Retina (tissue), 1 donor: ENCODE measurements at regions not wholly inside any gene's neighbourhood (a gene's known extent, or its start where the extent isn't known, plus 50 kb on each side); places are given as distances from the start of the nearest gene placed in this dataset.
A peak's percentile ranks its signal among the peaks of the same experiment; 100 is the strongest.

Experiments used
- DNase-seq: peaks from one replicate; pipeline ENCODE4 v3.0.0-alpha.2; 2016

DNA sequence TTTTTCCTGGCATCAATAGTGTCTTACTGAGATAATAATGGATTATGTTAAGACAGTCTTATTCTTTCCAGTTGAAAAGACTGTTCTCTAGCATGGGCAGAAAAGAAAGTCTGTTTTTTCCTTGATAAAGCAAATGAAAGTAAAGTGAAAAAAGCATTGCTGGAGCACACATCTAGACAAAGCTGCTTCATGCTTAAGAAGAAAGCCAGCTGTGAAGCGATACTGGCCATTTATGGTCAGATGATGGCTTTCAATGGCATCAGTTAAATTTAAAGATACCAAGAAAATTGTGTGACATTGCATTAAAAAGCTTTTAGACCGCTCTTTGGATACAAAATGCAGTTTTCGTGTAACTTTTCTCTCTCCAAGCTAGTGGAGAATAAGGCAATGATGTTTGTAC, 242.1 kb upstream of the TRAM1L1 start:
- no peak for DNase-seq

GRCh38 chr4:117328333-117328732, 243.0 kb upstream of the TRAM1L1 start:
- DNase-seq = no peak

DNA sequence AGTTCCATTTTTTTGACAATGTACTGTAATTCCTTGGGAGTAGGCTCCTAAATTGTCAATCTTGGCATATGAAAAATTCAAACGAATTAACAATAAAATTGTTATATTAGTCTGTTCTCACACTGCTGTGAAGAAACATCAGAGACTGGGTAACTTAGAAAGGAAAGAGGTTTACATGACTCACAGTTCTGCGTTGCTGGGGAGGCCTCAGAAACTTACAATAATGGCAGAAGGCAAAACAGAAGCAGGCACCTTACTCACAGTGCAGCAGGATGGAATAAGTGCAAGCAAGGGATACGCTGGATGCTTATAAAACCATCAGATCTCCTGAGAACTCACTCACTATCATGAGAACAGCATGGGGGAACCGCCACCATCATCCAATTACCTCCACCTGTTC, 246.4 kb upstream of the TRAM1L1 start:
- no peak for DNase-seq

GRCh38 chr4:117334451-117335188, 249.2 kb upstream of the TRAM1L1 start:
- DNase-seq = no peak

- peak; percentile 18 for DNase-seq
These were observed 272.1 kb upstream of the TRAM1L1 start for GRCh38 chr4:117357437-117357836.

GRCh38 chr4:117357866-117358265, 272.5 kb upstream of the TRAM1L1 start:
- peak; percentile 16 for DNase-seq

DNA sequence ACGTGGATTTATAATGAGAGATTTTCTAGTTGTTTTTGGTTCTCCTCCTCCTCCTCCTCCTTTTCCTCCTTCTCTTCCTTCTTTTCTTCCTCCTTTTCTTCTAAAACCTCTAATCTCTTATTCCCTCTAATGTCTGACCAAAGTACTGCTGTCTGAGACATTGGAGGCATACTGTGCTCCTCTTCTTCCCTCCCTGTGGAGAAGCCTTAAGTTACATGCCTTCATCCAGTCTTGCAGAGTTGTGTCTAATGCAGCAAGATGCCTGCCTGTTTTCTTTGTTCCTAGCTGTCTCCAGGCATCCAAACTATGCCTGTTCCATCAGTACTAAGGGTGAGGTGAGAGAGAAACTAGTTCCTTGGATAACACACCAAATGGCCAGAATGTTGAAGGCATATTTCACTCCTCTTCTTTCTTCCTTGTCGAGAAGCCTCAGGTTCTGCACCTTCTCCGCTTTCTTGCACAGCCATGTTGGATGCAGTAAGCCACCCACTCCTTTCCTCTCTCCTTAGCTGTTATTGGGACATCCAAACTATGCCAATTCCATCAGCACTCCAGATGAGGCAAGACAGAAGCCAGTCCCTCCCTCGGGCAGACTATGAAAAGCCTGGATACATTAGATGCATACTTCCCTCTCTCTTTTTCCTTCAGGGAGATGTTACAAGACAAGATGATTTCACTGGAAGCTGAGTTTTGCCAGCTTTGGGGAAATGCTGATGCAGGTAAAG, 285.7 kb upstream of the TRAM1L1 start:
- no peak for DNase-seq

- no peak for DNase-seq
These were observed 289.7 kb upstream of the TRAM1L1 start for GRCh38 chr4:117375101-117375500.

DNA sequence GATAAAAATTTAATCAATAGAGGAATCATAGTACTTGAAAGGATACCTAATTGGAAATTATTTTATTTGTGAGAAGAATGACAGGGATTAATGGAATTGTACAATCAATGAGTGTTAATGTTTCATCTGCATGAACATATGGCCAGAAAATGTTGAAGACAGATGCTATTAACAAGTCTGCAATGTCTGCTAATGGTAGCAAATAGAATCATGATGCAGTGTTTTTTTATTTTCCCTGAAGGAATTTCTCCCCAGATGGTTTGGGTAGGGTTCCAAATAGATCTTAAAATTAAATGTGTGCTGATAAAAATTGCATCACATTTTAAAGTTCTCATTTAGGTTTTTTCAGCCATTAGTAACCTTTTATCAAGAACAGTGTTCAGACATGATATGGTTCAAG, 291.3 kb upstream of the TRAM1L1 start:
- no peak for DNase-seq

DNA sequence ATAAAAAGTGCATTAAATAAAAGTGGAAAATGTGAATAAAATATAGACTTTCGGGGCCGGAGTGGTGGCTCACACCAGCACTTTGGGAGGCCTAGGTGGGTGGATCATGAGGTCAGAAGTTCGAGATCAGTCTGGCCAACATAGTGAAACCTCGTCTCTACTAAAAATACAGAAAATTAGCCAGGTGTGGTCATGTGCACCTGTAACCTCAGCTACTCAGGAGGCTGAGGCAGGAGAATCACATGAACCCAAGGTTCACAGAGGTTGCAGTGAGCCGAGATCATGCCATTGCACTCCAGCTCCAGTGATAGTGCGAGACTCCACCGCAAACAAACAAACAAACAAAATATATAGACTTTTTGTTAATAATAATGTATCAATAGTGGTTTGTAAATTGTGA, 293.6 kb upstream of the TRAM1L1 start:
- DNase-seq = no peak

GRCh38 chr4:117383468-117383867, 298.1 kb upstream of the TRAM1L1 start:
- no peak for DNase-seq

DNA sequence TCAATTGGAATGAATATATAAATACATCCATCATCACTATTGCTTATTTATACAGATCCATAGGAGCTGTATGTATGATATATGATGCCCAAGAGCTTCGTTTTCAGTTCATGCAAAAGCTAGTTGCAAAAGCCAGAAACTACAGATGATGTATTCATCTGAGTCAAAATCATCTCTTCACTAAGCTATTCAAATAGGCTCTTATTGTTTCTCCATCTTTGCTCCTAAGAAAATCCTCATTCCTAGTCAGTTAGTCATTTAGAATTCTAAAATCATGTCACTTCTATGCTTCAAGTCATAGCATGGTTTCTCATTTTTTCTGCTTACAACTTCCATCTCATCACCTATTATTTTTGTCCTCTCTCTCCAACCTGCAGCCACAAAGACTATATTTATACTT, 300.1 kb upstream of the TRAM1L1 start:
- no peak for DNase-seq

- DNase-seq = no peak
These were observed 301.7 kb upstream of the TRAM1L1 start for GRCh38 chr4:117387072-117387471.

GRCh38 chr4:117400039-117400835, 314.9 kb upstream of the TRAM1L1 start:
- no peak for DNase-seq

- no peak for DNase-seq
These were observed 327.3 kb upstream of the TRAM1L1 start for GRCh38 chr4:117412661-117413060.

GRCh38 chr4:117417856-117418255, 332.5 kb upstream of the TRAM1L1 start:
- no peak for DNase-seq

GRCh38 chr4:117420948-117421347, 335.6 kb upstream of the TRAM1L1 start:
- DNase-seq = no peak

DNA sequence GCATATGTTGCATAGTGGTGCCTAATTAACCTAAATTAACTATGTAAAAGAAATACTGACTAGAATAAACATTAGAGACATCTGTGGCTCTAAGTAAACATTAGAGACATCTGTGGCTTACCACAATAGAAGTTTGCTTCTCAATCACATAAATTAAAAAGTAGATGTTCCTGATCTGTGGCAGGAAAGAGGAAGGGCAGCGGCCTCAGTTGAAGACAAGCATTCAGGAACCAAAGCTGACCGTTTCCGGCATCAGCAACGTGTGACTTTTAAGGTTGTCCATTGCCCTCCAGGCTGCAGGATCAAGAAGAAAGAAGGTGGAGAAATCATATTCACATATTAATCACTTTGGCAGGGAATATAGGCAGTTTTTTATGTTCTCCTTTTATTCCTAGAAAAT, 336.3 kb upstream of the TRAM1L1 start:
- no peak for DNase-seq

DNA sequence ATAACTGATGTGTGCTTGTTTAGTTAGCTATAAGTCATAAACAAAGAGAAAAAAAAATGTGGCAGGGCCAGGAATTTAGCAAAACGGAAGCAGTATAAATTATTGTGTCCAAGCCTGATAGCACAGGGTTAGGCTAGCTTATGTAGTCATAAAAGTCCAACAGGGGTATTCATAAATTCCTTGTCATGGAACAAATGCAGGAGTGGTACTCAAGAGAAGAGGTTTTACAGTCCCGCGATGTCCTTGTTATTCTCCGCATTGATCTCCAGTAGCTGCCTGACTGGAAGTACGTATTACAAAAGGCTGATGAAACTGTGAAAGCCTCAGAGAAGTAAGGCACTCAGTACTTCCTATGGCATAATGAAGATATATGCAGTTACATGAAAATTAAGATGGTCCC, 336.9 kb upstream of the TRAM1L1 start:
- DNase-seq = no peak

DNA sequence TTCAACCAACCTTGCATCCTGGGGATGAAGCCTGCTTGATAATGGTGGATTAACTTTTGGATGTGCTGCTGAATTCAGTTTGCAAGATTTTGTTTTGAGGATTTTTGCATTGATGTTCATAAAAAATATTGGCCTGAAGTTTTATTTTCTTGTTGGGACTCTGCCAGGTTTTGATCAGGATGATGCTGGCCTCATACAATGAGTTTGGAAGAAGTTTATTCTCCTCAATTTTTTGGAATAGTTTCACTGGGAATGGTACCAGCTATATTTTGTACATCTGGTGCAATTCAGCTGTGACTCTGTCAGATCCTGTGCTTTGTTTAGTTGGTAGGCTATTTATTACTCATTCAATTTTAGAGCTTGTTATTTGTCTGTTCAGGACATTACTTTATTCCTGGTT, 340.3 kb upstream of the TRAM1L1 start:
- DNase-seq = no peak

DNA sequence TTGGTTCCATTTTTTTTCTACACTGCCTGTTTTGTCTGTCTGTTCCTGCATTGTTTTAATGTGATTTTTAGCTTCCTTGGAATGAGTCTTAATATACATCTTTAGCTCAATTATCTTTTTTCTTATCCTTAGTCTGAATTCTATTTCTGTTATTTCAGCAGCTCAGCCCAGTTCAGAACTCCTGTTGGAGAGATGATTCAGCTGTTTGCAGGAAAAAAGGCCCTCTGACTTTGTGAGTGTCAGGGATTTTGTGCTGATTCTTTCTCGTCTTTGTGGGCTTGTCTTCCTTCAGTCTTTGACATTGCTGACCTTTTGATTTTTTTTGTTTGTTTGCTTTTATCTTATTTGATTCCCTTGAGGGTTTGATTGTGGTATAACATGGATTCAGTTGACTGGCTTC, 343.2 kb upstream of the TRAM1L1 start:
- DNase-seq = no peak

DNA sequence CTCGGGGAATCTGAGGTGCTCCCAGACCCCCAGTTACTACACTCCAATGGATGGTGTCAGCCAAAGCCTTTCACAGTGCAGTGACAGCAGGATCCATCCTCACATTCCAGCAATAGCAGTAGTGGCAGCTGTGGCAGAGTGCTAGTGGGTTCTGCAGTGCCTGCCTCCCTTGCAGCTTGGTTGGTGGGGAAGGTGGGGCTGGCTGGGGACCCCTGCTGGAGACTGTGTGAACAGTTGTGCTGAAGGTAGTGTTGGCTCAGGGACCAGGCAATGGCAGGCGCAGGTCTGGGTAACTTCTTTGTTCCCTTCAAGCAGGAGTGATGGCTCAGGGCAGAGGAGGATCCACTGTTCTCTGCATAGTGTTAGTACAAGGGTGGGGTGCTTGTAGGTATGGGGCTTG, 343.7 kb upstream of the TRAM1L1 start:
- no peak for DNase-seq

DNA sequence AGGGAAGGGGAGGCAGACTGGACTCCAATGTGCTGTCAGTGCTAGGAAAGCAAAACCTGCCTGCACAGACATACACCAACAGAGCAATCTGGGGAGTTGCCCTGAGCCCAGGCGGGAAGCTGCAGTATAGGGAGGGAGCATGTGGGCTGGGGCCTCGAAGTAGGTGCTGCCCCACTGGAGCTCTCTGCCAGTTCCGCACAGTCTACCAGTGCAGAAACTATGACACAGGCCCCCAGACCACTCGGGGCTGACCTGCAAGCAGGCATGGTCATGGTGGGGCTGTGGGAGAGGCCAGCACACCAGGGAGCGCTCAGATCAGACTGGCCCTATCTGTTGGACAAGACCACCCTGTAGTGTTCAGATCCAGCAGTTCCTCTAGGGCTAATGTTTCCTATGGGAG, 344.1 kb upstream of the TRAM1L1 start:
- DNase-seq = no peak

DNA sequence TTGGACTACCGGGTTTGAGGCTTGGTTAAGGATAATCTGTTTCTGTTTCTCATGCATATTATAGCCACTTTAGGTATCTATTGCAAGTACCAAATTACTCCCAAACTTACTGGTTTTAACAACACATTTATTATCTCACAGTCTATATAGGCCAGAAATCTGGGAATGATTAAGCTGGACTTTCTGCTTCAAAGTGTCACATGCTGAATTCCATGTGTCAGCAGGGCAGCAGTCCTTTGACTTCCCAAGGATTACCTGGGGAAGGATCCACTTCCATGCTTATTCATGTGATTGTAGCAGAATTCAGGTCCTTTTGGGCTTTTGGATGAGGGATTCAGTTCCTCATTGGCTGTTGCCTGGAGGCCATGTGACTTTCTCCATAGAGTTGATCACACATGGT, 349.0 kb upstream of the TRAM1L1 start:
- DNase-seq = no peak
